Islet precursor cell (in vitro differentiated cells): ENCODE measurements at regions not wholly inside any gene's neighbourhood (a gene's known extent, or its start where the extent isn't known, plus 50 kb on each side); places are given as distances from the start of the nearest gene placed in this dataset.
"Not testable (repeated sequence)": the region's sequence is repeated elsewhere in the genome, so short reads cannot be mapped to it uniquely, and the experiment has no call there.

Experiments
- DNase-seq: peaks from one replicate; pipeline ENCODE4 v3.0.0-alpha.2; 2018

DNA sequence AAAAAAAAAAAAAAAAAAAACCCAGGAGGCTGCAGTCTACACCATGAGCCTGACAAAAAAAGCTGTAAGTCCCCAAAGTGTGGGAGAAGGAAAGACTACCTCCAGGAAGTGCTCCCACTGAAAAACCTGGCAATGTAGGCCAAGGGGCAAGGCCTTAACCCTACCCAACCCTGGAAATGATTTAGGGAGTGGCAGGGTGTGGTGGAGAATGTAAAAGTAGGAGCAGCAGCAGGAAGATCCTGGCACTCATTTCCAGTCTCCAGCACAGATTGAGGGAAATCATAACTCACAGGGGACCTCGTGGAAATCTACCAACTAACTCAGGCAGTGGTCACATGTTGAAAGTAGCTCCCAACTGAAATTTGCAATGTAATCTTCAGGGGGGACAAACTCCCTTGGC, 839.5 kb downstream of the EPHA3 start:
- DNase-seq: no peak

DNA sequence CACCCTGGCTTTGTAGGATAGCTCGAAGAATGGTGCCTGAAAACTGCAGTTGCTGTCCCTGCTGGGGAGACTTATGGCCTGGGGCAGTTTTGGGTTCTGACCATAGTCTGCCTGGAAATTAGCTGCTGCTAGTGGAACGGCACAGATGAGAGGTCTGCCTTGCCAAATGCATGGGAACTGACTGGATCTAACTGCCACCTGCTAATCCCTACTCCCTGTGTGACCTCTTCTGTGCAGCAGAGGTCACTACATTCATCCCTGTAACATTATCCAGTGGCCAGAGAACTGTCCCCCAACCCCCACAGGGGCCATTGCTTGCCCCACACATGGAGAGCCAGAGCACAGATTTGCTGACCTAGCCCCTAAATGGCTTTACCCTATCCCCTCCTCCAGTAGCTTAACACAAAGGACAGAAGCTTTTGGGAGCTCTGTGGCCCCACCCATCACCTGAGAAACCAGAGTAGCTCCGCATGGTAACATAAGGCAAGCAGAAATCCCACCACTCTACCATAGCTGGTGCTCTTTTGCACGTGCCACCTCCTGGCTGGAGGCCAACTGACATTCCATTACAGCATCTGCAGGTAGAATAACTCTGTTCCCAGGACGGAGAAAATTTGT, 840.0 kb downstream of the EPHA3 start:
- peak; percentile 52 for DNase-seq

DNA sequence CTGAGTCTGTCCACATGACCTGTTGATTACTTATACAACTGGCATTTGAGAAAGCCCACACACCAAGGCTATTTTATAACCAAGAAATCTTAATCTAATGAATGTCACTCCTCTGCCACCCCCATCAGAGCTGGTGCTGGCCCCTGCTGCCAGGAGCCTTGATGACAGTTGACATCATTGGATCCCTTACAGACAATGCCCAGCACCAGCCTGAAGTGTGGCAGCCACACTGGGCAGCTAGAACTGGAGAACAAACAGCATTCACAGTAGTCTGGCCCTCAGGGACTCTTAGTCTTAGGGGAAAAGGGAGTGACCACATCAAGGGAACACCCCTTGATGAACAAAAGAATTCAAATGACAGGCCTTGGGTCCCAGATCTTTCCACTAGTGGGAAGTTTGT, 840.6 kb downstream of the EPHA3 start:
- DNase-seq: no peak

DNA sequence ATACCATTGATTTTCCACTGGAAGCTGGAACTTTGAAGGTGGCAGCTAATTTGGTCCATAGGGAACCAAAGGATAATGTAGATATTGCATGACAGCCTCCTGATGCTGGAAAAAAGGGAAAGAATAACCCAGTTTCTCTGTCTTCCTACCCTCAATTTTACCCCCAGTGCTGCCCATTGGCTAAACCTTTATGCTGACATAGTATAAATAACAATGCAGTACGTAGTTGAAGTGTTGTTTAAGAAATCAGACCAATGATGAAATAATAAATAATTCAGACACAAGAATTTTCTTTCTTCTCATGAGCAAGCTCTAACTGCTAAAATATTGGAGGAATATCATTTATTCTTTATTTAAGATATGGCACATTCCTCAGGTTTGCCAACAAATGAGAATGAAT, 843.4 kb downstream of the EPHA3 start:
- no peak for DNase-seq

DNA sequence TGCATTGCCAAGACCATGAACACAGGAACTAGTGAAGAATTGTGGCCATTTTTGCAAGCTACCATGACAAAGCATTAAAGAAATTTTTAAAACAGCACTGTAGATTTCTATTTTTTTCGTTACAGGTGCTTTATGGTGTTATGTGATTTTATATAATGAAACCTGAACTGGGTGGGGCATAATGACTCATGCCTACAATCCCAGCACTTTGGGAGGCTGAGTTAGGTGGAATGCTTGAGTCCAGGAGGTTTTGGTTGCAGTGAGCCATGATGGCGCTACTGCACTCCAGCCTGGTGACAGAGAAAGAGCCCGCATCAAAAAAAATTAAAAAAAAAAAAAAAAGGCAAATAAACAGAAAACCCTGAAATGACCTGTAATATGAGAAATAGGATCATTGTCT, 846.7 kb downstream of the EPHA3 start:
- no peak for DNase-seq

DNA sequence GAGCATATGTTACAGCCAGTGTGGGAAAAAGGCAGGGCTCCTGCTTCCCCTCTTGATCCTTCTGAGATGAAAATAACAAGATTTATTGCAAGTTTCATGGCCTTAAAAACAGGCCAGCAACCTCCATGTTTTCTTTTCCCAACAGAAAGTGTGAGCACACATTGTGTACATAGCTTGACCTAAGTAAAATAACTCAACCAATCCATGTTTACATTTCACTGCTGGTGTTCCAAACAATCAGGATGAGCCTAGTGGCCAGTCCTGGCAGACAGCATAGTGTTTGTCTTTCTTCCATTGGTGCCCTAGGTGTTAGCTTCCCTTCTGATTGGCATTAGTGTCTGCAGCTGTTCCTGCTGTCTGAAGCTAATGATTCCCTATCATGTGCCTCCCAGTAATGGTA, 847.7 kb downstream of the EPHA3 start:
- DNase-seq: no peak

DNA sequence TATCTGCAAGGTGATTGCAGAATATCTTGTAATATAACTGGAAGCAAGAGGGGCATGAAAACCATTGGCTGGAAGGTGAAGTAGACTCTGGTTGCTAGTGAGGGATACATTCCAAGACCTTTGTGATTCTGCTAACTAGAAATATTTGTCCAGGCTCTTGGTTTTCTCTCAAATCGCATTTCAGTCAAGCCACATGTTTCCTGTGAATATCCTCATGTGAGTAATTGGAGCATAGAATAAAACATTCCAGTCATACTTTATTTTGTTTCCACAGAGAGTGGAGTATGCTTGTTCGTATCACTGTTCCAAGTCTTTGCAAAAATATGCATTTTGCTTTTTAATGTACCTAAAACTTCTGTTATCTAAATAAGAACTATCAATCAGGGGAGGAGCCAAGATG, 850.0 kb downstream of the EPHA3 start:
- no peak for DNase-seq

DNA sequence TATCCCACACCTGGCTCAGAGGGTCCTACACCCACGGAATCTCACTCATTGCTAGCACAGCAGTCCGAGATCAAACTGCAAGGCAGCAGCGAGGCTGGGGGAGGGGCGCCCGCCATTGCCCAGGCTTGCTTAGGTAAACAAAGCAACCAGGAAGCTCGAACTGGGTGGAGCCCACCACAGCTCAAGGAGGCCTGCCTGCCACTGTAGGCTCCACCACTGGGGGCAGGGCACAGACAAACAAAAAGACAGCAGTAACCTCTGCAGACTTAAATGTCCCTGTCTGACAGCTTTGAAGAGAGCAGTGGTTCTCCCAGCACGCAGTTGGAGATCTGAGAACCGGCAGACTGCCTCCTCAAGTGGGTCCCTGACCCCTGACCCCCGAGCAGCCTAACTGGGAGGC, 850.7 kb downstream of the EPHA3 start:
- DNase-seq: not testable (repeated sequence)

DNA sequence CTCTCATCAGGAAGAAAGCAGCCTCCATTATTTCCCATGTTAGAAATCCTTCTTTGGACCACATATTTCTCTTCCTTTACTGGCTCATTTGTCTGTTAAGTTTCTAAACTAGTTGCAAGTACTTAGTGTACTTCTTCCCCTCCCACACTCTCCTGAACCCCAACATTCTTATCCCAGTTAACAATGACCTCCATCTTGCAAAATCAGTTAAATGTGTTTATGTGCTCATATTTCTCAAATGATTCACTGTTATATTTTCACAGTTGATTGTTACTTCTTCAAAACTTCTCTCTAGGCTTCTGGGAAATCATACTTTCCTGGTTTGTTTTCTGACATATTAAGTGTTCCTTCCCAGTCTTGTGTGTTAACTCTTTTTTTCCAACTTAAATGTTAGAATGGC, 856.9 kb downstream of the EPHA3 start:
- no peak for DNase-seq

DNA sequence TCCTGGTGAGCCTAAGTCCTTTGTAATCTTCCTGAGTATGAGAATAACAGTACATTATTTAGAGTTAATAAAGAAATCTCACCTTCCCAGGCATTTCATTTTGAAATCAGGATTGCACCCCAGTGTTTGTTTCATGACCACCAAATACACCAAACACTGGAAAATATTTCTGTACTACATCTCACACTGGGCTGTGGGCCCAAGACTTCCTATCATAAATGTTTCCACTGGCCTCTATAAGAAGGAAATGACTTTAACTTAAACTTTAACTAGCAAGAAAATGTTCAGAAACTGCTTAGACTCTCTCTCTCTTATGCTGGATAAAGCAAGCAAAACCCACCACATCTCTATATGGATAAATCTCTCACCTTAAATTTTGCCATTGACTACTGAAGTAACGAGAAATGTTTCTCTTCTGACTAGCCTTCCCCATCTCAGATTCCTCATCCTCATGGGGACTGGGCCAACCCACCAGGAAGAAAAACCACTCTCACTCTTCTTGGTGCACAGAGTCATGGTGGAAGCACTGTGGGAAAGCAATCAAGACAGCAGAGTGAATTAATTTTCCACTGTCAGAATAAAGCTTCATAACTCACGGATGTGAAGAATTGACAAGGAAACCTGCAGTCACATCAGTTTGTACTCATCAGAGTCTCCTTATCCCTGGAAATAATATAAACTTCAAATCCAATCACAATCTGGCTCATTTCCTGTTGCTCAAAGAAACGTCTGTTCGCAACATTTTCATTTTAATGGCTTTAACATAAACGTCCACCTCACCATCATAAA, 859.6 kb downstream of the EPHA3 start:
- DNase-seq: no peak

DNA sequence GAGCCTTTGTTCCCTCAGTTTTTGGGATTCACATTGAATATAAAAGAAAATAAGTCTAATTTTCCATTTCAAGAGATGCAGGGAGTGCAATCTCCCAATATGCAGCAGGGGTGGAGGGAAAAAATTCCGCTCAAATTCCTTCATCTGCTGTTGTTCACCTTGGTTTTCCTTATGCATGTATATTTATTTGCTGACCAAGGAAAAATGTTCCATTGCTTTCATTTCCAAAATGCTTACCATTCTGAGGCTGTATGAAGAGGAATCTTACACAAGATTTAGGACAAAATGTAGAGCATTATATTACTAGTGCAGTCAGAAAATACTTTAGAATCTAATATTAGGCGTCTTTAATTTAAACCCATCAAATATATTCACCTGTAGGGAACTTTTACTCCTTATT, 863.9 kb downstream of the EPHA3 start:
- DNase-seq: no peak

DNA sequence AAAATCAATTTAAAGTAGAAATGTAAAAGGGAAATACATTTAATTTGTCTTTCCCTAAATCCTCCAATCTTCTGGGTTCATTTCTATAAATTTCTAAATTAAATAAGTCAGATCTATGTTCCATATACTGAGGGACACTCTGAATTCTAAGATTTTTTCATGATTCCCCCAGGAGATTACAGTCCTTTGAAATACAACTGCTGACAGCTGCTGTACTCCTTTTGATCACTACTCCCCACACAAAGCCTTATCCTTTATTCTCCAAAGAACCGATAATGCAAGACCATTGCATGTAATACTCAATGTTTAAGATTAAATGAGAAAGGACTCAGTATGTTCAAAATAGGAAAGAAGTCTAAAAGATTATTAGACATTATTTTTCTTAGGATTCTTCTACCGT, 865.7 kb downstream of the EPHA3 start:
- DNase-seq: no peak

DNA sequence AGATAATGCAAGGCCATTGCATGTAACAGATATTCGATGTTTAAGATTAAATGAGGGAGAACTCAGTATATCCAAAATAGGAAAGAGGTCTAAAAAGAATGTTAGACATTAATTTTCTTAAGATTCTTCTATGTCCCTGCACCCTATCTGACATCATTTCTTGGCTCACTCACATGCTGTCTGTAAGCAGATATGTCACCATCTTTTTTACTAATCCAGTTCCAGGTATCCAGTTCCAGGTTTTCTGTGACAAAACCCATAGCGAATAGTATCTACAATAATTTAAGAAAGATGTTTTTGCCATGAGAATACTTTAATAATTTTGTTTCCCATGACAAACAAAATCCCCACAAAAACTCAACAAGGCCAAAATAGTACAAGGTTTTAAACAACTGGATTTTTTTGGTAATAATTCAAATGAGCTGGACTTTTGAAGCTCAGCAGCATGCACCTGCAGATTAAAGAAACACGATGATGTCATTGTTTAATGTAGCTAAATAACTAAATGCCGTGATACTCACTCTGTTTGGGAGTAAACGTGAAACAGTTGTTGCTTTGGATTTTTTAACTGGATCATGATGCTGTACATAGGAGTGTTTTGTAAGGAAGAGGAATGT, 867.6 kb downstream of the EPHA3 start:
- no peak for DNase-seq

DNA sequence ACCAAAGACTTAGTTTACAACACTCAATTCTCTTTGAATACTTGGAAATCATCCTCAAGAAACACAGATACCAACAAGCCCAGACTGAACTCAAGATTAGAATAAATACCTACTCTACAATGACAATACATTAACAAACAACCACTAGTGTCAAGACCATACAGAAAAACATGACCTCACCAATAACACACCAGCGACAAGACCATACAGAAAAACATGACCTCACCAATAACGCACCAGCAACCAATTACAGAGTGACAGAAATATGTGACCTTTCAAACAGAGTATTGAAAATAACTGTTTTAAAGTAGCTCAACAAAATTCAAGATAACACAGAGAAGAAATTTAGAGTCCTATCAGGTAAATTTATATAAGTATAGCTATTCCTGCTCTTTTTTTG, 876.0 kb downstream of the EPHA3 start:
- no peak for DNase-seq

DNA sequence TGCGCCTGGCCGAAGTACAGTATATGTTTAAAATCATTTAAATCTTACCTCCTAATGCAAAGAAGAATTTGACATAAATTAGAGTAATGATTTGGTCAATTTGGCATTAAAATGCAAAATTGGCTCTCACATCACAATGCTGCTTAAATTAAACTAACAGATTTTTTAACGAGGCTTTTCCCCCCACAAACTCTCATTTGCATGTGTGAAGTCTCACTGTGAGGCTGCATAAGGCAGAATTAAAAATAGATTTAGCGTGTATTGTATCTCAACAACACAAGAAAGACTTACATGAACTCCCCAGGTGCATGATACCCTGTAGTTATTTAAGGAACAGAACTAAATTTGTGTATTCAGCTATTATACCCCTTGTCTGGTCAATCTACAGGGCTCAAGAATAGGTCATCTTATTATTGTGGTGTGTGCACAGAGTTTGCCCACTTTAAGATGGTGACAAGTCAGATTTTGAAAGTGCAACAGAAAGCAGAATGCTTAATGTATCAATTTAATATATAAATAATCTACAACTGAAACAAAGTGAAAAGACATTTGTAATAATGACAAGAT, 897.9 kb downstream of the EPHA3 start:
- DNase-seq: no peak

DNA sequence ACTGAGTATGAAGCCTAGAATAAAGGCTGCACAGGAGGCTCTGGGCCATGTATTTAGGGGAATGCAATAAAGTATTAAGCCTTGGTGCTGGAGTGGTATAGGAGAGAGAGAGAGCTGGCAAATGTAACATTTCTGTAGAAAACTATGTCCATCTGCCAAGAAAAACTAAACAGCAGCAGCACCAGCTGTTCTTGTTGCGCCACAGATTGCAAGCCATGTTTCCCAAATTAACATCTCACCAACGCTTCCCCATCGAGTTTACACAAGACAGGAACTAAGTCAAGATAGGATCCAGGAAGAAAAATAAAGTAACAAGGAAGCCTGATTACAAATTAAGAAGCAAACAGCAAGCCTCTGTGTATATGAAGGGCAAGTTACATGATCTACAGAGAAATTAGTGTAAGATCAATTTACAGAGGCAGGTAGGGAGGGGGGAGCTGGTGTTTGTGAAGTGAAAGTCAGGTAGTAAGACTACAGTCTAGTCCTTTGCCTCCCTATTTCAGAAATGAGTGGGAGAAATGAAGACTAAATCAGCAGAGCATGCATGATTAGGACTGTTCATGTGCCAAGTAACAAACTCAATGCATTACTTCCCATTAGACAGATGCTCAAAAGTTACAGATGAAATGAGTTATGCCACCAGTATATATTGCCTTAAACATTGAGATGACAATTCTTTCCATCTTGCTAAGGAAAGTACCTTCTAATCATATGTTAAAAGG, 900.5 kb downstream of the EPHA3 start:
- no peak for DNase-seq

DNA sequence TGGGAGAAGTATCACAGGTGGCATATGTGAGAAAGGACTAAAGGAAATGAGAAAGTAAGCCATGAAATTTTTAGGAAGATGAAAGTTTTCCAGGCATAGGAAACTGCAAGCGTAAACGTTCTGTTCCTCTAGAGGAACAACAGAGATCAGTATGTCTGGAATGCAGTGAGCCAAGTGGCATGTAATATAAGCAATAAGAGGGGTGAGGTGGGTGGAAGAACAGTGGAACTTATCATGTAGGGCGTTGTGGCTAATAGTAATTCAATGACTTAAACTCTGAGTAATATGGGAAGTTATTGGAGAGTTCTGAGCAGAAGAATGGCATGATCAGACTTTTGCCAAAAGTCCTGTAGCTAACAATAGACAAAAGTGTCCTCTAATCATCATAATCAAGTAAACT, 902.9 kb downstream of the EPHA3 start:
- peak; percentile 56 for DNase-seq

DNA sequence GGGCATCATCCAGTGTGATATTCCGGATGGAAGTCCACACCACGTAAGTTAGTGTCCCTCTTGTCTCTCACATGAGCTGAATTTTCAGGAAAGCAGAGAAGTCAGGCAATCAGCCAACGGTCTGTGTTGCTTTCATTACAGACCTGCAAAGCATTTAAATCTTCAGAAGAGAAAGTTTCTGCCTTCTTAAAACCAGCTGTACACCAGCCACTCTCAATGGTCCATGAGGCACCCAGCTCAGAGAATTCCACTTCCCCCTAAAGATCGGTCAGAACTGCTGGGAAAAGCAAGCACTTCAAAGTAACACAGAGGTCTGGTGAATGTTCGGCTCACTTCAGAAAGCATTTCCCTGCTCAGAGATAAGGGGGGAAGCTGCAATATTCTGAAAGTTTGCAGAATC, 903.7 kb downstream of the EPHA3 start:
- peak; percentile 72 for DNase-seq

DNA sequence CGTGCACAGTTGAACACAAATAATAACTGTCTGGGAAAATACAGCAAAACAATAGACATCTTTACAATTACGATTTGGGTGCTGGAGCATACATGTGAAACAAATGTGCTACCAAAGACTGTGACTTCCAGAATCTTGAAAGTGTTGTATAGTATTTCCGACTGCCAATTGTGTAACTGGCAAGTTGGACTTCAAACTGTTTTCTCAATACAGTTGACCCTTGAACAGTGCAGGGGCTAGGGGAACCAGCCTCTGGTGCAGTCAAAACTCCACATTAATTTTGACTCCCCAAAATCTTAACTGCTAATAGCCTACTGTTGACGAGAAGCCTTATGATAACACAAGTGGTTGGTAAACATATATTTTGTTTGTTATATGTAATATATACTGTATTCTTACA, 904.2 kb downstream of the EPHA3 start:
- no peak for DNase-seq

DNA sequence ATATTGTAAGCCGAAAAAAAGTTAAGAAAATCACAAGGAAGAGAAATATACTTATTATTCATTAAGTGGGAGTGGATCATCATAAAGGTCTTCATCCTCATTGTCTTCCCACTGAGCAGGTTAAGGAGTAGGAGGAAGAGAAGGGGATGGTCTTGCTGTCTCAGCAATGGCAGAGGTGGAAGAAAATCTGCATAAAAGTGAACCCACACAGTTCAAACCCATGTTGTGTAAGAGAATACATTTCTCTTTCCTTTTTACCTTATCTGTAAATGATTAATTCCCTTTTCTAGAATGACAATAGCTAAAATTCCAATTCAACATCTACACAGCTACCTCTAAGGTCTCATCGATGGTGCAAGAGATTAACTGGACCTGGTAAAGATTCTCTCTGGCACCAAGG, 904.6 kb downstream of the EPHA3 start:
- no peak for DNase-seq

DNA sequence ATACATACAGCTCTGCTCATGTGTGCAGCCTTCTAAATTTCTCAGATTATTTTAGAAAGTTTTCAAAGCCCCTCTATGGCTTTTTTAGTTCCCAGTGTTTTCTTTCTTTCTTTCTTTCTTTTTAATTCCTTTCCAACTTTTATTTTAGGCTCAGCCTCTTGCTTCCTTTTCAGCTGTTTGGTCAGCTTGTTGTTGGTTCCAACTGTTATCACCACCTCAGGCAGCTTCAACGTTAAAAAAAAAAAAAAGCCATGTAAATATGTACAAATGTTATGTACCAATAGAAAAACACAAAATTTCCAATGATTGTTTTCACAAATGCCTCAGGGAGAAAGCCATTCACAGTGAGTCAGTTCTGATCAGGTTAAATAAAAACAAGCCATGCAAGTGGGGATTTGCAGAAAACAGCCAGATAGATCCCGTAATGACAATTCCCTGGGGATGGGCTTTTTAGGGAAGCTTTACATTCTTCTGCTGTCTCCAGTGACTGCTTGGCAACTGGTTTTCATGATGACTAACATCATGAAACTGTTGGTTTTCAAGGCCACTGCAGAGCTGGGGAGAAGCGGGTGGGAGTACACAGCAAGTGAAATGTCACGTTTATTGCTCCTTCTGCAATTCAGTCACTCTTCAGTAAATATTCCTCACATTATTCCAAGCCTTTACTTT, 908.4 kb downstream of the EPHA3 start:
- DNase-seq: peak; percentile 87

DNA sequence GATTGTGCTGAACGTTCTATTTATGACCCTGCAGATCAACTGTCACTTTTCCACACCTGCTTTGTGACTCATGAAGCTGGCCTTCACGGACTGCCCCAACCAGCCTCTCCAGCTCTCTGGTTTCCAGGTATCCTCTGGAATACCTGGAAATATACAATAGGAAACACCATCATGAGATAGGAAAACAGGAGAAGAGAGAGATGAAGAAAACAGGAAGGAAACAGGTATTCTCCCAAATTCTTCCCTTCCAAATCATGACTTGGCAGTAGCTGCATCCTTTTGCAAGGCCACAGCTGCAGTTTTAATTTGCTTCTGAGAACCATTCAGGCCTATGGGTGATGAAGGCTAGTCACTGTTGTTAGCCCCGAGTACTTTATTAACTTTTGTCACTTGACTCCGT, 909.1 kb downstream of the EPHA3 start:
- DNase-seq: peak; percentile 78

DNA sequence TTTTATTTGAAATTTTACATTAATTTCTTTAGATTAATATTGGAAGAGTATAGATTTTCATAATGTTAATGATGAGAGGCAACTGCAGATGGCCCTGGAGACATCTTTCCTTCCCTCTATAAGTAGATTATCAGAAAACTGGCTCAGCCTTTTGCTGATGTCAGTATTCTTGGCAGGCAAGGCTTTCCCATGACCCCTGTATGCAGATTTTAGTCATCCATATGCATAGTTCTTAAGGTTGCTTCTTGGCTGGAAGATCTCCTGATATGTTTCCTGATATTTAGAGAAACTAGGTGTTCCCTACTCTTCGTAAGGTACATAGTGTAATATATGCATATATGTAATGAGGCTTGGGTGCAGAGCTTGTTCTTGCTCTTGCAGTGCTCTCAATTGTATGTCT, 911.4 kb downstream of the EPHA3 start:
- DNase-seq: no peak
